ENCODE measurements at regions not wholly inside any gene's neighbourhood (a gene's known extent, or its start where the extent isn't known, plus 50 kb on each side); places are given as distances from the start of the nearest gene placed in this dataset.
"Not testable (repeated sequence)": the region's sequence is repeated elsewhere in the genome, so short reads cannot be mapped to it uniquely, and the experiment has no call there.

DNA sequence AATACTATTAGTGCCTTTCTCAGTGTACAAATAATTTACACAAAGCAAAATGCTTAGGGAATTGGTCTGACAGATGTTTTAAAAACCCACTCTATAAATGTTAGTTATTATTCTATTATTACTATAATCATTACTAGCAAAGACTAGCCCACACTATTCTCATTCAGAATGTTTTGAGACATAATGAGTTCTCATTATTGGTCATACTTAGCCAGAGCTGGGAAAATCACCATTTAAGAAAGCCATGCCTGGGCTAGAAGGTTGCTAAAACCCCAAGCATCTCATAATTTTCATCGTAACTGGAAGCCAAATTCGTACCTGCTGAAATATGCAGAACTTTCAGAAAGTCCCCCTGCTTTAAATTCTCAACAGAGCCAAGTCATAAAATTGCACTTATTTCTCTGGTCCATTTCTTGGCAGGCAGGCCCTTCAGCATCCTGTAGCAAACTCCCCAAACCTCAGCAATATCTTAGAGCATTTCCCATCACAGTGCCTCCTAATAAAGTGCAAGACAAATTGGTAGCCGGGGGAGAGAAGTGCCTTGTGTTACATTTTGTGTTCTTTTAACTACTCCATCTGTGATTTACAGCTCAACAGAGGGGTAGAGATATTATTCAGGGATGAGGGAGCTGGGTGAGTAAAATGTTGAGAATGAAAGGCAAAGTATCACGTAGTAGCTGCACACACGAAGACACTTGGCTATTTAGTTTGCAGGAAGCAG is 79.8 kb upstream of the ADAMTS18 start:
- intact Hi-C loops (cut with DNase I): no loop called here
- Histone ChIP-seq H3K27ac (no peak overlapping the region), H3K4me1 (no peaks in the 10 kb centered on the region), H3K36me3 (no peaks in the 10 kb centered on the region), H3K27me3 (no peaks in the 10 kb centered on the region), H3K4me3 (no peak overlapping the region), H3K9me3 (no peaks in the 10 kb centered on the region)
- DNase-seq (ENCODE audit: low spot score in 2 of 2): no peak
- TF ChIP-seq, protein P1, sequence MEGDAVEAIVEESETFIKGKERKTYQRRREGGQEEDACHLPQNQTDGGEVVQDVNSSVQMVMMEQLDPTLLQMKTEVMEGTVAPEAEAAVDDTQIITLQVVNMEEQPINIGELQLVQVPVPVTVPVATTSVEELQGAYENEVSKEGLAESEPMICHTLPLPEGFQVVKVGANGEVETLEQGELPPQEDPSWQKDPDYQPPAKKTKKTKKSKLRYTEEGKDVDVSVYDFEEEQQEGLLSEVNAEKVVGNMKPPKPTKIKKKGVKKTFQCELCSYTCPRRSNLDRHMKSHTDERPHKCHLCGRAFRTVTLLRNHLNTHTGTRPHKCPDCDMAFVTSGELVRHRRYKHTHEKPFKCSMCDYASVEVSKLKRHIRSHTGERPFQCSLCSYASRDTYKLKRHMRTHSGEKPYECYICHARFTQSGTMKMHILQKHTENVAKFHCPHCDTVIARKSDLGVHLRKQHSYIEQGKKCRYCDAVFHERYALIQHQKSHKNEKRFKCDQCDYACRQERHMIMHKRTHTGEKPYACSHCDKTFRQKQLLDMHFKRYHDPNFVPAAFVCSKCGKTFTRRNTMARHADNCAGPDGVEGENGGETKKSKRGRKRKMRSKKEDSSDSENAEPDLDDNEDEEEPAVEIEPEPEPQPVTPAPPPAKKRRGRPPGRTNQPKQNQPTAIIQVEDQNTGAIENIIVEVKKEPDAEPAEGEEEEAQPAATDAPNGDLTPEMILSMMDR (IDR thresholded peaks at IDR 0.05): no peak

DNA sequence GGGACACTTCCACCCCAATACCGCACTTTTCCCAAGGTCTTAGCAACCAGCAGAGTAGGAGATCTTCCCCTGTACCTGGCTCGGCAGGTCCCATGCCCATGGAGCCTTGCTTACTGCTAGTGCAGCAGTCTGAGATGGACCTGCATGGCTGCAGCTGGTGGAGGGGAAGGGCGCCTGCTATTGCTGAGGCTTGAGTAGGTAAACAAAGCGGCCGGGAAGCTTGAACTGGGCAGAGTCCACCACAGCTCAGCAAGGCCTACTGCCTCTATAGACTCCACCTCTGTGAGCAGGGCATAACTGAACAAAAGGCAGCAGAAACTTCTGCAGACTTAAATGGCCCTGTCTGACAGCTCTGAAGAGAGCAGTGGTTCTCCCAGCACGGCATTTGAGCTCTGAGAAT is 90.4 kb upstream of the ADAMTS18 start:
- H3K27me3 ChIP-seq; H3K4me3 ChIP-seq; H3K4me1 ChIP-seq; H3K36me3 ChIP-seq; intact Hi-C loops (cut with DNase I); DNase-seq (ENCODE audit: low spot score in 2 of 2); H3K27ac ChIP-seq; H3K9me3 ChIP-seq: not testable (repeated sequence)

DNA sequence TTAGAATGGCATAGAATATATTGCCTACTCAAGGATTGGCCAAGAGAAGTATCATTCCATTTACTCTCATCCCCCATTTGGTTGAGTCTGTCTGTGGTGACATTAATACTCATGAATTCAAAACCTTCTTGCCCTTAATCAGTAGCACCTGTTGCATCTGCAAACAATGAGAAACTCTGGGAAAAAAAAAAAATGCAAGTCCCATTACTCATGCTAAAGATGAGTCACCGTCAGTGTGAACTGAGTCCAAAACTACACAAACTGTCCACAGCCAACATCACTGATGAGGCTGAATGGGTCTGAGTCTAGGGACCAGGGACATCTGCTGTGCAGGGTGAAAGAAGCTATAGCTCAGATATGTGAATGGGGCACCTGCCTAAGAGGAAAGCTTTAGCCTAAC is 96.9 kb upstream of the ADAMTS18 start:
- TF ChIP-seq, protein P1 (IDR thresholded peaks at IDR 0.05): no peak
- Histone ChIP-seq H3K9me3 (no peaks in the 10 kb centered on the region), H3K27ac (no peak overlapping the region), H3K4me3 (no peak overlapping the region), H3K36me3 (no peaks in the 10 kb centered on the region), H3K4me1 (no peaks in the 10 kb centered on the region), H3K27me3 (no peaks in the 10 kb centered on the region)
- DNase-seq (ENCODE audit: low spot score in 2 of 2): no peak
- intact Hi-C loops (cut with DNase I): no loop called here

DNA sequence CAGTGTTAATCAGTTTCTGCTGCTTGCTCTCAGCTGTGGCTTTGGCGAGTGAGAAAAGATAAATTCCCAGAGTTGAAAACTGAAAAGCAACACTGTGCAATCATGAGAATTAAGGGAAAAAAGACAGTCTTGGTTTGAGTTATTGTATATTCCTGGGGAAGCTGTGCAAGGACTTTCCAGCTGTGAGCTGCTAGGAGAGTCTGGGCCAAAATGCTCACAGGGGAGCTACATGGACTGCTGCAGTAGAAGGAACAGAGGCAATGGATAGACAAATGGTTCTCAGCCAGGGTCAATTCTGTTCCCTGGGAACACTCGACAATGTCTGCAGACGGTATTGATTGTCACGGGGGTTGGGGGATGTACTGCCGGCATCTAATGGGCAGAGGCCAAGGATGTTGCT is 102.0 kb upstream of the ADAMTS18 start:
- DNase-seq (ENCODE audit: low spot score in 2 of 2): no peak
- Histone ChIP-seq H3K4me1 (no peaks in the 10 kb centered on the region), H3K27ac (no peak overlapping the region), H3K27me3 (no peaks in the 10 kb centered on the region), H3K9me3 (no peaks in the 10 kb centered on the region), H3K36me3 (no peaks in the 10 kb centered on the region), H3K4me3 (no peak overlapping the region)
- intact Hi-C loops (cut with DNase I): no loop called here
- TF ChIP-seq, protein P1 (IDR thresholded peaks at IDR 0.05): no peak

DNA sequence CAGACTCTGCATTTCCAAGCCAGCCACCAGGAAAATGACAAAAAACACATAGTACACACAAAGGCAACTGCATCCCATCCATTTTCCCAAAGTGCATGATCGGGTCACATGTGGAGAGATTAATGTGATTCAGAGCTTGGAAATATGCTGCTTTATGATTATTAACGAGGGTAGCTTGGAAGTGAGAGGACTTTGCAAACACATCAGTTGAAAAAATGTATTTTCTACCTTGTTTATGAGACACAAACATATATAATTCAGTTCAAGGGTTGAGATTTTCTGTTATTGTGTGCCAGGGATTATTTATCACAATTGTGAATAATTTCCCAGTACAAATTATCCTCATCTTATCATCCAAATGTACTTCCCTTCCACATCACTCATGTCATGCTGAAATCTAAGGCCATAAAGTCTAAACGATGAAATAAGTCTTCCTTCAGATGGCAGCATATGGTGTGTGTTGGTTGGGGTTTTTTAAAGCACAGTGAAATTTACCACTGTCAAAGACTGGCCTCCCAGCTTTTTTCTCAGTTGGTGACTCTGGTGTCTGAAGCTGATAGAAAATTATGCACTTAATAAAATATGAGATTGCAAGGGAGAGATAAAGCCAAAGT is 104.7 kb upstream of the ADAMTS18 start:
- TF ChIP-seq, protein P1 (IDR thresholded peaks at IDR 0.05): no peak
- Histone ChIP-seq H3K27ac (no peak overlapping the region), H3K9me3 (no peaks in the 10 kb centered on the region), H3K27me3 (no peaks in the 10 kb centered on the region), H3K4me3 (no peak overlapping the region), H3K4me1 (no peaks in the 10 kb centered on the region), H3K36me3 (no peaks in the 10 kb centered on the region)
- no peak for DNase-seq (ENCODE audit: low spot score in 2 of 2)
- intact Hi-C loops (cut with DNase I): no loop called here

DNA sequence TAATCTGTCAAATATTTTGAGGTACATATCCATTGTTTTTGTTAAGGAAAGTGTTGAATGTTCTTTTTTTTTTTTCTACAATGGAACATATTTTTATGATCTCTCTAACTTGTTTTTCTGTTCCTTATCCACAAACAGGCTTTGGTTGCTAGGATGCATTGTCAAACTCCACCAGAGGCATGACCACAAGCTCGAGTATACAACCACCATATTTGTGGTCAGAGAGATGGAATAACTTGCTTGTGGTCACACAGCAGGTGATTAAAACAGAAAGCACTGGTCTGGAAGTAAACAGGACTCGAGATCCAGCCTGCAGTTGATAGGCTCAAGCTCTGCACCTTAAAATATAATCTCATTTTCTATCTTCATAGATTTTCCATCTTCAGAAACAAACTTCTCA is 105.8 kb upstream of the ADAMTS18 start:
- intact Hi-C loops (cut with DNase I): no loop called here
- Histone ChIP-seq H3K27me3 (no peaks in the 10 kb centered on the region), H3K9me3 (no peaks in the 10 kb centered on the region), H3K4me3 (no peak overlapping the region), H3K36me3 (no peaks in the 10 kb centered on the region), H3K4me1 (no peaks in the 10 kb centered on the region), H3K27ac (no peak overlapping the region)
- TF ChIP-seq, protein P1 (IDR thresholded peaks at IDR 0.05): no peak
- no peak for DNase-seq (ENCODE audit: low spot score in 2 of 2)

Data from ascending aorta (tissue), 2 donors.